Tibial artery (tissue), 4 donors: ENCODE measurements at regions not wholly inside any gene's neighbourhood (a gene's known extent, or its start where the extent isn't known, plus 50 kb on each side); places are given as distances from the start of the nearest gene placed in this dataset.

ENCODE experiments used
- DNase-seq, 2 donors: peaks; one replicate each; pipeline ENCODE4 v3.0.0-alpha.2; 2019
- H3K27ac ChIP-seq, 2 donors: fragments of 200-600 bp; sonication (generic) in 1 of 2; 1 replicate in 1 of 2; 2 replicates in 1 of 2; pipeline ENCODE4 v1.5.1; 2018 to 2019; ENCODE audit warnings: mild to moderate bottlenecking in 1 of 2
- H3K27me3 ChIP-seq, 2 donors: fragments of 200-600 bp; sonication (generic) in 1 of 2; one replicate each; pipeline versions ENCODE4 v1.5.1 to v1.6.0; 2016 to 2019
- H3K36me3 ChIP-seq, 3 donors: fragments of 200-600 bp; sonication (generic) in 2 of 3; one replicate each; pipeline ENCODE4 v1.5.1; 2016 to 2019; ENCODE audit warnings: mild to moderate bottlenecking in 2 of 3
- H3K4me1 ChIP-seq, 4 donors: fragments of 200-600 bp; sonication (generic) in 2 of 4; 1 replicate in 3 of 4; 2 replicates in 1 of 4; pipeline ENCODE4 v1.5.1; 2016 to 2019
- H3K4me3 ChIP-seq, 2 donors: fragments of 200-600 bp; sonication (generic) in 1 of 2; 1 replicate in 1 of 2; 2 replicates in 1 of 2; pipeline ENCODE4 v1.5.1; 2018 to 2019; ENCODE audit warnings: mild to moderate bottlenecking in 2 of 2
- H3K9me3 ChIP-seq, 3 donors: fragments of 200-600 bp; sonication (generic) in 1 of 3; one replicate each; pipeline ENCODE4 v1.5.1; 2016 to 2019
- CTCF ChIP-seq, 2 experiments: fragments of 200-600 bp in 1 of 2; fragments of 450-650 bp in 1 of 2; IDR thresholded peaks; one replicate each; pipeline ENCODE4 v1.5.1; 2017 to 2019; ENCODE audit warnings: antibody characterized with exemption in 2 of 2, mild to moderate bottlenecking in 1 of 2, moderate library complexity in 1 of 2
- intact Hi-C: fragments of 100-400 bp; cut with DNase I; formaldehyde crosslinking; loops from one replicate; pipeline ENCODE4 v1.15.0; 2023; ENCODE audit warnings: low total_unique reads

GRCh38 chr5:84623019-84623418 lies 238.3 kb upstream of the EDIL3 start:
- TF ChIP-seq CTCF (IDR thresholded peaks at IDR 0.05), result no peak
- intact Hi-C loops, result no loop called here
- H3K9me3 ChIP-seq, result no peaks in the 10 kb centered on the region
- DNase-seq, result no peak
- H3K27me3 ChIP-seq, result no peaks in the 10 kb centered on the region
- no peaks in the 10 kb centered on the region for H3K36me3 ChIP-seq
- no peak overlapping the region for H3K4me3 ChIP-seq
- H3K27ac ChIP-seq, result no peak overlapping the region
- H3K4me1 ChIP-seq, result no peaks in the 10 kb centered on the region

- Histone ChIP-seq H3K36me3 (no peaks in the 10 kb centered on the region), H3K9me3 (no peaks in the 10 kb centered on the region), H3K4me3 (no peak overlapping the region), H3K4me1 (no peaks in the 10 kb centered on the region), H3K27ac (no peak overlapping the region), H3K27me3 (no peaks in the 10 kb centered on the region)
- DNase-seq, result no peak
- TF ChIP-seq CTCF (IDR thresholded peaks at IDR 0.05), result no peak
- intact Hi-C loops, result no loop called here
Observed at GRCh38 chr5:84622461-84622860, 237.8 kb upstream of the EDIL3 start.

- Histone ChIP-seq H3K9me3 (no peaks in the 10 kb centered on the region), H3K4me1 (no peaks in the 10 kb centered on the region), H3K27ac (no peak overlapping the region), H3K4me3 (no peak overlapping the region), H3K27me3 (no peaks in the 10 kb centered on the region), H3K36me3 (no peaks in the 10 kb centered on the region)
- DNase-seq, result no peak
- intact Hi-C loops, result no loop called here
- TF ChIP-seq CTCF (IDR thresholded peaks at IDR 0.05), result no peak
Observed at GRCh38 chr5:84618262-84618661, 233.6 kb upstream of the EDIL3 start.

GRCh38 chr5:84614906-84615305 lies 230.2 kb upstream of the EDIL3 start:
- no peak for DNase-seq
- no peak overlapping the region for H3K4me3 ChIP-seq
- intact Hi-C loops, result no loop called here
- TF ChIP-seq CTCF (IDR thresholded peaks at IDR 0.05), result no peak
- H3K9me3 ChIP-seq, result no peaks in the 10 kb centered on the region
- H3K4me1 ChIP-seq, result no peaks in the 10 kb centered on the region
- no peak overlapping the region for H3K27ac ChIP-seq
- H3K27me3 ChIP-seq, result no peaks in the 10 kb centered on the region
- no peaks in the 10 kb centered on the region for H3K36me3 ChIP-seq

GRCh38 chr5:84606784-84607183 lies 222.1 kb upstream of the EDIL3 start:
- no peak for DNase-seq
- H3K27ac ChIP-seq, result no peak overlapping the region
- H3K27me3 ChIP-seq, result no peaks in the 10 kb centered on the region
- no peaks in the 10 kb centered on the region for H3K4me1 ChIP-seq
- H3K36me3 ChIP-seq, result no peaks in the 10 kb centered on the region
- no peak for TF ChIP-seq CTCF (IDR thresholded peaks at IDR 0.05)
- H3K4me3 ChIP-seq, result no peak overlapping the region
- intact Hi-C loops, result no loop called here
- H3K9me3 ChIP-seq, result no peaks in the 10 kb centered on the region

GRCh38 chr5:84605241-84605640 lies 220.6 kb upstream of the EDIL3 start:
- H3K27me3 ChIP-seq, result no peaks in the 10 kb centered on the region
- H3K4me3 ChIP-seq, result no peak overlapping the region
- H3K27ac ChIP-seq, result no peak overlapping the region
- no peaks in the 10 kb centered on the region for H3K4me1 ChIP-seq
- H3K9me3 ChIP-seq, result no peaks in the 10 kb centered on the region
- DNase-seq, result no peak
- TF ChIP-seq CTCF (IDR thresholded peaks at IDR 0.05), result no peak
- H3K36me3 ChIP-seq, result no peaks in the 10 kb centered on the region
- intact Hi-C loops, result no loop called here
